ENCODE measurements at regions not wholly inside any gene's neighbourhood (a gene's known extent, or its start where the extent isn't known, plus 50 kb on each side); places are given as distances from the start of the nearest gene placed in this dataset.

DNA sequence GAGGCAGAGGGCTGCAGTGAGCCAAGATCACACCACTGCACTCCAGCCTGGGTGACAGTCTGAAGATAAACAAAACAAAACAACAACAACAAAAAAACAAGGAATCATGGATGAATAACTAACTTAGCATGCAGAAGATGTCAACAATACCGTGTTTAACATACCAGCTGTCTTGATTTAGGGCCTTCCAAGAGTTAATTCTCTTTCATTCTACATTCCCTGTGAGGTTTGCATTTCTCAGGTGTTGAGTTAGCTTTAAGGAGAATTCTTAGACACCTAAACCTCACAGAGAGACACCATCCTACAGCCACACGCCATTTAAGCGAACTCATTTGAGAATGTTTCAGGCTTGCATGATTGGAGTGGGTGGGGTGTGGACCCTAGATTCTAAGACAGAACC is 363.1 kb upstream of the RUNX1 start:
- TF ChIP-seq, protein P1, sequence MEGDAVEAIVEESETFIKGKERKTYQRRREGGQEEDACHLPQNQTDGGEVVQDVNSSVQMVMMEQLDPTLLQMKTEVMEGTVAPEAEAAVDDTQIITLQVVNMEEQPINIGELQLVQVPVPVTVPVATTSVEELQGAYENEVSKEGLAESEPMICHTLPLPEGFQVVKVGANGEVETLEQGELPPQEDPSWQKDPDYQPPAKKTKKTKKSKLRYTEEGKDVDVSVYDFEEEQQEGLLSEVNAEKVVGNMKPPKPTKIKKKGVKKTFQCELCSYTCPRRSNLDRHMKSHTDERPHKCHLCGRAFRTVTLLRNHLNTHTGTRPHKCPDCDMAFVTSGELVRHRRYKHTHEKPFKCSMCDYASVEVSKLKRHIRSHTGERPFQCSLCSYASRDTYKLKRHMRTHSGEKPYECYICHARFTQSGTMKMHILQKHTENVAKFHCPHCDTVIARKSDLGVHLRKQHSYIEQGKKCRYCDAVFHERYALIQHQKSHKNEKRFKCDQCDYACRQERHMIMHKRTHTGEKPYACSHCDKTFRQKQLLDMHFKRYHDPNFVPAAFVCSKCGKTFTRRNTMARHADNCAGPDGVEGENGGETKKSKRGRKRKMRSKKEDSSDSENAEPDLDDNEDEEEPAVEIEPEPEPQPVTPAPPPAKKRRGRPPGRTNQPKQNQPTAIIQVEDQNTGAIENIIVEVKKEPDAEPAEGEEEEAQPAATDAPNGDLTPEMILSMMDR (IDR thresholded peaks at IDR 0.05; ENCODE audit: low read depth, low read length, missing control alignments) = no peak
- in situ Hi-C loops (cut with HindIII; ENCODE audit: low sequenced_read_pairs) = no loop called here
- DNase-seq (ENCODE audit: low read depth) = no peak
- H3K4me3 ChIP-seq (ENCODE audit: low read depth, low read length) = no peak overlapping the region

DNA sequence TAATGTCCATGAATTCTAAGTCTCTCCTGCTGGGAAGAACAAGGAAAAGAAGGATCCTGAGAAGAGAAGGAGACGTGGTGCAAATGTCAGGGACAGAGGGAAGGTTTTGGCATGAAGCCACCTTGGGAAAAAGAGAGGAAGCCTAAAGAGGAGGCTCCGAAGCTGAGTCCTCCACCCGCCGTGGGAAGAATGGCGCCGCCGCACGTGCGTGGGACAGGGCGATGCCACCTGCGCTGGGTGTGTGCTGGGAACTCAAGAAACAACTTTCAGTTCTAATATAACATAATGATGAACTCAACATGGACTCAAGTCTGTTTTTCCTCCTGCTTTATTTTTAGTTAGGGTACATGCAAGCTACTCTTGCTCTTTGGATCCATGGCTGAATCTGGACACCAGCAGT is 362.3 kb upstream of the RUNX1 start:
- DNase-seq (ENCODE audit: low read depth) = no peak
- TF ChIP-seq, protein P1 (IDR thresholded peaks at IDR 0.05; ENCODE audit: low read depth, low read length, missing control alignments) = no peak
- H3K4me3 ChIP-seq (ENCODE audit: low read depth, low read length) = no peak overlapping the region
- in situ Hi-C loops (cut with HindIII; ENCODE audit: low sequenced_read_pairs) = no loop called here

DNA sequence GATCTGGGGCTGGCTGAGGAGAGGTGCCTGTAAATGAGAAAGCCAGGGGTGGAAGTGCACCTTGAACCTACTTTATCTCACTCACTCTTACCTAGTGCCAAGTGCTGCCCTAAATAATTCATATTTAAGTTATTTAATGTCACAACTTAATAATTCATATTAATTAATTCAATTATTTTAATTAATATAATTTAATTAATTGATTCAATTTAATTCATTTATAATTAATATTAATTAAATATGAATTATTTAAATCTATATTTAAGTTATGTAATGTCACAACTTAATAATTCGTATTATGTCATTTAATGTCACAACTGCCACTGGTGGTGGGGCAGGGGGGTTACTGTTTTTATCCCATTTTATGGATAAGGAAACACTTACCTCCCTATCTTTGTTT is 361.6 kb upstream of the RUNX1 start:
- H3K4me3 ChIP-seq (ENCODE audit: low read depth, low read length) = no peak overlapping the region
- DNase-seq (ENCODE audit: low read depth) = no peak
- in situ Hi-C loops (cut with HindIII; ENCODE audit: low sequenced_read_pairs) = no loop called here
- TF ChIP-seq, protein P1 (IDR thresholded peaks at IDR 0.05; ENCODE audit: low read depth, low read length, missing control alignments) = no peak

DNA sequence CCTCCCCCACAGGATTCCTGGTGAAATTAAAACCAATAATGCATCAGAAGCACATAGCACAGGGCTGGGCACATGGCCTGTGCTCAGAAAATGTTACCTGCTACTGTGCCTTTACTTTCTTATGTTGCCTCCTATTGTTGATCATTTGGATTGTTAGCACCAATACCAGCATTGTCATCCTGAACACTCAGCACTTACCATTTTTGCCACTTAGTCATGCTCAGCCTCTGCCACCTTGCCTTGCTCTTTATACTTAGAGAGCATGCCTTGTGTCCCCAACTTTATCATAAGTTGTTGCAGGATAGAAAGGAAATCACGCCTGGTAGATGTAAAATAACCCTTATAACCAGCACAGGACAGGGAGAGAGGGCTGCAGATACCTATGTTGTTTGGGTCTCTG is 361.0 kb upstream of the RUNX1 start:
- in situ Hi-C loops (cut with HindIII; ENCODE audit: low sequenced_read_pairs) = no loop called here
- TF ChIP-seq, protein P1 (IDR thresholded peaks at IDR 0.05; ENCODE audit: low read depth, low read length, missing control alignments) = no peak
- no peak overlapping the region for H3K4me3 ChIP-seq (ENCODE audit: low read depth, low read length)
- DNase-seq (ENCODE audit: low read depth) = no peak

DNA sequence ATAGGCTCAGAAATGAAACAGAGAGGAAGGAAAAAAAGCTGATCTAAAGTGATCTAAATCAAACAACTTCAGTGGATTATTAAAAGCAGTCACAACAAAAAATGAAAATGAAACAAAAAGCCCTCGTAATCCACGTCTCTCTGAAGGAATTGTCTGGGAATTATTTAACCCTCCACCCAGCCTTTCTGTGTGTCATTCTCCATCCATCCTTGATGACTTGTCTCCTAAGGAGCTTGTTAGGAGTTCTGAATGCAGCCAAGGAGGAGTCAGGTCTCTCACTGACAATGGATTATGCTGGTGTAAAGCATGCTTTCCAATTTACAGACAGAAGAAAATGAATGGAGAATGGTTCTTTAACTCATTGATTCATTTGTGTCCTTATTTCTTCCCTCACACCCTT is 359.3 kb upstream of the RUNX1 start:
- no peak overlapping the region for H3K4me3 ChIP-seq (ENCODE audit: low read depth, low read length)
- no peak for DNase-seq (ENCODE audit: low read depth)
- in situ Hi-C loops (cut with HindIII; ENCODE audit: low sequenced_read_pairs) = no loop called here
- TF ChIP-seq, protein P1 (IDR thresholded peaks at IDR 0.05; ENCODE audit: low read depth, low read length, missing control alignments) = no peak

DNA sequence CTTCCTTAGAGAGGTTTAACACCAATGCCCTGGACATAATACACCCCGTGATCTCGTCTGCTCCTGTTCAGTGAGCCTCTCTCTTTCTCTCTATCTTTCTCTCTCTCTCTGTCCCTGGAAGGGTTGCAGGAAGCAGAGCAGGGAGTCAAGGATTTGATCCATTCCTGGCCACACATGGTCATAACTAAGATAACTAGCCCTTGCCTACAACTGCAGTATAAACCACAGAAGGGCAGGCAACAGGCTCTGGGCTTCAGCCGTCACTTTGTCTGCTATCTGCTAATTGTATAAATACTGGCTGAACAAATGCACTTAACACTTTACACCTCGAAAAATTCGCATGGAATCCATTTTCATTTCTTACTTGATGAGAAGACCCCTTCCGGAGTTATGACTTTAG is 357.5 kb upstream of the RUNX1 start:
- DNase-seq (ENCODE audit: low read depth) = no peak
- TF ChIP-seq, protein P1 (IDR thresholded peaks at IDR 0.05; ENCODE audit: low read depth, low read length, missing control alignments) = no peak
- no peak overlapping the region for H3K4me3 ChIP-seq (ENCODE audit: low read depth, low read length)
- in situ Hi-C loops (cut with HindIII; ENCODE audit: low sequenced_read_pairs) = no loop called here

DNA sequence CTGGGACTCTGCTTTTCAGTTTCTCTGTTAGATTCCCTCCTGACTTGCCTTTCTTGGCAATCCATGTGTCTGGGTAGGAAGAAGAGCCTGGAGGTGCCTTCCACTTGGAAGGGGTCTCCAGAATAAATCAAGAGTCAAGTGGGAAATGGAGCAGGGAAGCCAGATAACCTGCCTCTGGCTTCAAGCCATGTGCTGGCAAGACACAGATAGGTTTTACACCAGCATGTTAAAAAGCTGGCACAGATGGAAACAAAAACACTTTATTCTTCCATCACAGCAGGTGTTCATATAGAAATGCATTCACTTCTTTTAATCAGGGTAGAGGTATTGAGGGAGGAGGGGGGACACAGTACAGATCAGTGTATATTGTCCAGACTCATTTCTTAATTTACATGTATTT is 356.9 kb upstream of the RUNX1 start:
- in situ Hi-C loops (cut with HindIII; ENCODE audit: low sequenced_read_pairs) = no loop called here
- H3K4me3 ChIP-seq (ENCODE audit: low read depth, low read length) = no peak overlapping the region
- DNase-seq (ENCODE audit: low read depth) = no peak
- TF ChIP-seq, protein P1 (IDR thresholded peaks at IDR 0.05; ENCODE audit: low read depth, low read length, missing control alignments) = no peak
